Hepatocyte (in vitro differentiated cells): ENCODE measurements at regions not wholly inside any gene's neighbourhood (a gene's known extent, or its start where the extent isn't known, plus 50 kb on each side); places are given as distances from the start of the nearest gene placed in this dataset.

Experiments
- EZH2phosphoT487 ChIP-seq: fragments of 200-600 bp; sonication (generic); IDR thresholded peaks from one replicate; pipeline ENCODE4 v1.6.1; 2018; ENCODE audit warnings: antibody characterized with exemption, mild to moderate bottlenecking, low read depth, moderate library complexity; ENCODE audit not compliant: unreplicated experiment, severe bottlenecking
- TF ChIP-seq, protein P1 (sequence below): fragments of 200-600 bp; sonication (generic); IDR thresholded peaks from 2 replicates; pipeline ENCODE4 v1.5.1; 2016; ENCODE audit warnings: antibody characterized with exemption, mild to moderate bottlenecking; ENCODE audit not compliant: poor library complexity

DNA sequence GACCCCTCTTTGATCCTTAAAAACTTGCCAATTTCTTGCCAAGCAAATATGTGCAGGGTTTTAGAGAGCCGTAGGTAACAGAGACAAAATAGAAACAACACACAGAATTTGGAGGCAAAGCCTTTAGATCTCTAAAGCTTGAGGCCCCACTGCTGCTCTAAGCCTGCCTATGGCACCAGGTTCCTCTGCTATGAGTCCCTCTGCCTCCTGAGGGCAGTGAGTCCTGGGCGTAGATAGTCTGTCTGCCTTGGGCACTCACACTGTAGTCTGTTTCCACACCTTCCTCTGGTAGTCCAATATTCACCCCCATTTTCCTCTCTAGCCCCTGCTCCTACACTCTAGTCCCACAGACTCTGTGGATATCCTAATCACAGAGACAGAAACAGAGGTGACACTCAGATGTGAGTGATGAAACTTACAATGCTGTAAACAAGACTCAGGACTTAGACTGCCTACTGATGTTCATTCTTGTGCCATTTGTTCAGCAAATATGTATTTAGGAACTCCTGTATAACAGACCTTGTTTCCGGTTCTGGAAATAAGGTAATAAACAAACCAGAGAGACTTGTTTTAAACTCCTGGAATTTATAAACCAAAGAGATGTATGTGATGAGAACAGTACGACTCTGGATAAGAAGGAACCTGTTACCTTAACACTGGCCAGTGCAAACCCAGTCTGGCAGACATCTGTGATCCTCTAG lies 153.3 kb upstream of the PRSS1 start:
- TF ChIP-seq EZH2phosphoT487, result no peak
- TF ChIP-seq, protein P1, sequence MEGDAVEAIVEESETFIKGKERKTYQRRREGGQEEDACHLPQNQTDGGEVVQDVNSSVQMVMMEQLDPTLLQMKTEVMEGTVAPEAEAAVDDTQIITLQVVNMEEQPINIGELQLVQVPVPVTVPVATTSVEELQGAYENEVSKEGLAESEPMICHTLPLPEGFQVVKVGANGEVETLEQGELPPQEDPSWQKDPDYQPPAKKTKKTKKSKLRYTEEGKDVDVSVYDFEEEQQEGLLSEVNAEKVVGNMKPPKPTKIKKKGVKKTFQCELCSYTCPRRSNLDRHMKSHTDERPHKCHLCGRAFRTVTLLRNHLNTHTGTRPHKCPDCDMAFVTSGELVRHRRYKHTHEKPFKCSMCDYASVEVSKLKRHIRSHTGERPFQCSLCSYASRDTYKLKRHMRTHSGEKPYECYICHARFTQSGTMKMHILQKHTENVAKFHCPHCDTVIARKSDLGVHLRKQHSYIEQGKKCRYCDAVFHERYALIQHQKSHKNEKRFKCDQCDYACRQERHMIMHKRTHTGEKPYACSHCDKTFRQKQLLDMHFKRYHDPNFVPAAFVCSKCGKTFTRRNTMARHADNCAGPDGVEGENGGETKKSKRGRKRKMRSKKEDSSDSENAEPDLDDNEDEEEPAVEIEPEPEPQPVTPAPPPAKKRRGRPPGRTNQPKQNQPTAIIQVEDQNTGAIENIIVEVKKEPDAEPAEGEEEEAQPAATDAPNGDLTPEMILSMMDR, result no peak
